ENCODE measurements at regions not wholly inside any gene's neighbourhood (a gene's known extent, or its start where the extent isn't known, plus 50 kb on each side); places are given as distances from the start of the nearest gene placed in this dataset.

DNA sequence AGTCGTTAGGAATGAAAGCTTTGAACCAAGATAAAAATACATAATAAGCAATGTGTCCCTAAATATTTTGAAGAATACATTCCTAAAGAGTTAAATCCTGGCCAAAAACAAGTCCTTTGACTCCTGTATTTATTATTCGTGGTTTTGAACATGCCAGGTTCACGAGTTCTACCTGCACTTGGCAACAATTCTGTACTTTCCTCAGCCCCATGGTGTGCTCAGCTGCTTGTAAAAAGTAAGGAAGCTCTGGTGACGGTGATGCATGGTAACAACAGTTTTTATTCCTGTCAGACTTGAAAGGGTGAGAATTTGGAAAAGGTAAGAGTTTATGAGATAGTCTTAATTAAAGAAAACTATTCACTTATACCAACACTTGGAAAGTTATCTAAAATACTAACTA, 95.0 kb upstream of the KLF12 start:
- Histone ChIP-seq H3K9me3 (no peaks in the 10 kb centered on the region), H3K4me1 (no peaks in the 10 kb centered on the region), H3K4me3 (no peak overlapping the region), H3K27me3 (ENCODE audit: low read depth) (no peaks in the 10 kb centered on the region), H3K27ac (no peak overlapping the region), H3K36me3 (no peaks in the 10 kb centered on the region)
- TF ChIP-seq, protein P1, sequence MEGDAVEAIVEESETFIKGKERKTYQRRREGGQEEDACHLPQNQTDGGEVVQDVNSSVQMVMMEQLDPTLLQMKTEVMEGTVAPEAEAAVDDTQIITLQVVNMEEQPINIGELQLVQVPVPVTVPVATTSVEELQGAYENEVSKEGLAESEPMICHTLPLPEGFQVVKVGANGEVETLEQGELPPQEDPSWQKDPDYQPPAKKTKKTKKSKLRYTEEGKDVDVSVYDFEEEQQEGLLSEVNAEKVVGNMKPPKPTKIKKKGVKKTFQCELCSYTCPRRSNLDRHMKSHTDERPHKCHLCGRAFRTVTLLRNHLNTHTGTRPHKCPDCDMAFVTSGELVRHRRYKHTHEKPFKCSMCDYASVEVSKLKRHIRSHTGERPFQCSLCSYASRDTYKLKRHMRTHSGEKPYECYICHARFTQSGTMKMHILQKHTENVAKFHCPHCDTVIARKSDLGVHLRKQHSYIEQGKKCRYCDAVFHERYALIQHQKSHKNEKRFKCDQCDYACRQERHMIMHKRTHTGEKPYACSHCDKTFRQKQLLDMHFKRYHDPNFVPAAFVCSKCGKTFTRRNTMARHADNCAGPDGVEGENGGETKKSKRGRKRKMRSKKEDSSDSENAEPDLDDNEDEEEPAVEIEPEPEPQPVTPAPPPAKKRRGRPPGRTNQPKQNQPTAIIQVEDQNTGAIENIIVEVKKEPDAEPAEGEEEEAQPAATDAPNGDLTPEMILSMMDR (IDR thresholded peaks at IDR 0.05), result no peak
- DNase-seq (no peak), ATAC-seq (no peak)
- intact Hi-C loops (cut with DNase I), result no loop called here

GRCh38 chr13:74227476-74228158, 93.4 kb upstream of the KLF12 start:
- DNase-seq (no peak), ATAC-seq (no peak)
- Histone ChIP-seq H3K27ac (no peak overlapping the region), H3K36me3 (no peaks in the 10 kb centered on the region), H3K27me3 (ENCODE audit: low read depth) (no peaks in the 10 kb centered on the region), H3K9me3 (no peaks in the 10 kb centered on the region), H3K4me1 (no peaks in the 10 kb centered on the region), H3K4me3 (no peak overlapping the region)
- intact Hi-C loops (cut with DNase I), result no loop called here
- TF ChIP-seq, protein P1 (IDR thresholded peaks at IDR 0.05), result no peak

DNA sequence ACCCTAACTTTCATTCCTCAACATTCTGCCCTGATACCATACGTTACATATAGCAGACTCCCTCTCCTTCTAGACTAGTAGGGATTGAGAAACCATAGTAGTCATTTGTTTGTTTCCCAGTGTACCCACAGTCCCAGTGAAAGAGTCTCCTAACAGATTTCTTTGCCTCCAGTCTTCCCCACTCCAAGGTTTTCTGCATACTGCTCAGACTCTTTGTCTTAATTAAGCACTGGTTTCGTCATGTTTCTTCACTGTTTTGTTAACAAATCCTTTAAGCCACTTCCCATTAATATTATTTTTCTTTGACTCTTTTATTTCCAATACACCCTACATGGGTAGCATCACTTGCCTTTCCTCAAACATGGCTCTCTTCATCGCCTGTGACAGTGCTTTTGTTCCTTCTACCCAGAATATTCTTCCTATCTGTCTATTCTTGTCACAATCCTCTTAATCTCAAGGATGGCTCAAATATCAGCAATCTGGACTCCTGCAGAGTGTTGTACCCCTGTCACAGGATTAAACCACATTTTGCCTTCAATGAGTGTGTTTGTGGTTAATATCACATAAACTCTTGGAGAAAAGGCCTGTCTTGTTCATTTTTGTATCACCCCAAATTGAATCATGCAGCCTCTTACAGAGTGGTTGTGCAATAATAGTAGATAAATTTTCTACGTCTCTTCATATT, 92.7 kb upstream of the KLF12 start:
- DNase-seq (no peak), ATAC-seq (no peak)
- Histone ChIP-seq H3K4me3 (no peak overlapping the region), H3K27ac (no peak overlapping the region), H3K4me1 (no peaks in the 10 kb centered on the region), H3K36me3 (no peaks in the 10 kb centered on the region), H3K9me3 (no peaks in the 10 kb centered on the region), H3K27me3 (ENCODE audit: low read depth) (no peaks in the 10 kb centered on the region)
- intact Hi-C loops (cut with DNase I), result no loop called here
- TF ChIP-seq, protein P1 (IDR thresholded peaks at IDR 0.05), result no peak

DNA sequence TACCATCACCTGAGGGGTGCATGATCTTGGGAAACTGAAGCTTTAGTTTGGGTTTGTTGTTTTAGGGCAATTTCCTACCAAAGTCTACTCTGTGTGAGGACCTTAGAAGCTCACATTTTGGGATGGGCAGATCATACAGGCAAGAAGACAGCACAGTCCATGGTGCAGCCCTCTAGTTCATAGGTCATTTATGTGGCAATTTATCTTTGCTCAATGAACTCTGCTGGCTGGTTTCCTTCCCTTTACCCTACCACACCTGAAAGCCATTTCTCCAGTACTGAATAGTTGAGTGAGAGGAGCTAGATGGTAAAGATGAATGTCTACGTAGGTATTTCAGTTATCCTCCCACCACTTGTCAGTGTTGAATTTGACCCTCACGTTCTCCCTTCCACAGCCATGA, 87.5 kb upstream of the KLF12 start:
- Histone ChIP-seq H3K4me3 (no peak overlapping the region), H3K27me3 (ENCODE audit: low read depth) (no peaks in the 10 kb centered on the region), H3K4me1 (no peaks in the 10 kb centered on the region), H3K36me3 (no peaks in the 10 kb centered on the region), H3K9me3 (no peaks in the 10 kb centered on the region), H3K27ac (no peak overlapping the region)
- TF ChIP-seq, protein P1 (IDR thresholded peaks at IDR 0.05), result no peak
- DNase-seq (no peak), ATAC-seq (no peak)
- intact Hi-C loops (cut with DNase I), result no loop called here

- ATAC-seq, result no peak
- Histone ChIP-seq H3K9me3 (no peaks in the 10 kb centered on the region), H3K27ac (no peak overlapping the region), H3K4me1 (no peaks in the 10 kb centered on the region), H3K27me3 (ENCODE audit: low read depth) (no peaks in the 10 kb centered on the region), H3K36me3 (no peaks in the 10 kb centered on the region), H3K4me3 (no peak overlapping the region)
- intact Hi-C loops (cut with DNase I), result no loop called here
- TF ChIP-seq, protein P1 (IDR thresholded peaks at IDR 0.05), result no peak
- no peak for DNase-seq
These were observed 85.4 kb upstream of the KLF12 start for GRCh38 chr13:74219566-74219965.

Data from lower lobe of right lung (tissue), 2 donors.